Ureter (tissue), 1 donor: ENCODE measurements at regions not wholly inside any gene's neighbourhood (a gene's known extent, or its start where the extent isn't known, plus 50 kb on each side); places are given as distances from the start of the nearest gene placed in this dataset.

Source experiments
- DNase-seq: peaks from one replicate; pipeline ENCODE4 v3.0.0-alpha.2; 2020; ENCODE audit warnings: low spot score
- donor health status: DM: yes; HTN: yes; CAD: no.

GRCh38 chr11:104830508-104830907 is 67.8 kb downstream of the CASP12 start:
- DNase-seq, result no peak

- DNase-seq, result no peak
These were observed 68.2 kb downstream of the CASP12 start for GRCh38 chr11:104830080-104830479.

GRCh38 chr11:104826772-104827171 is 71.5 kb downstream of the CASP12 start:
- DNase-seq, result no peak

- DNase-seq, result no peak
These were observed 74.6 kb downstream of the CASP12 start for GRCh38 chr11:104823657-104824056.

- no peak for DNase-seq
These were observed 77.8 kb downstream of the CASP12 start for GRCh38 chr11:104820431-104820830.

- no peak for DNase-seq
These were observed 78.7 kb downstream of the CASP12 start for GRCh38 chr11:104819603-104820002.

GRCh38 chr11:104819107-104819506 is 79.2 kb downstream of the CASP12 start:
- no peak for DNase-seq

- DNase-seq, result no peak
These were observed 80.3 kb downstream of the CASP12 start for GRCh38 chr11:104817973-104818372.

GRCh38 chr11:104813532-104813931 is 84.7 kb downstream of the CASP12 start:
- DNase-seq, result no peak

GRCh38 chr11:104812103-104812788 is 86.0 kb downstream of the CASP12 start:
- DNase-seq, result no peak

- no peak for DNase-seq
These were observed 94.5 kb downstream of the CASP12 start for GRCh38 chr11:104803776-104804175.

GRCh38 chr11:104799251-104799650 is 99.0 kb downstream of the CASP12 start:
- DNase-seq, result no peak

- no peak for DNase-seq
These were observed 99.5 kb downstream of the CASP12 start for GRCh38 chr11:104798789-104799188.

GRCh38 chr11:104796301-104796700 is 102.0 kb downstream of the CASP12 start:
- DNase-seq, result no peak

- no peak for DNase-seq
These were observed 102.6 kb downstream of the CASP12 start for GRCh38 chr11:104795501-104796213.

GRCh38 chr11:104792861-104793260 is 105.4 kb downstream of the CASP12 start:
- DNase-seq, result no peak

GRCh38 chr11:104791896-104792295 is 106.4 kb downstream of the CASP12 start:
- no peak for DNase-seq

GRCh38 chr11:104784684-104785460 is 113.4 kb downstream of the CASP12 start:
- no peak for DNase-seq

- DNase-seq, result no peak
These were observed 115.0 kb downstream of the CASP12 start for GRCh38 chr11:104783241-104783640.

GRCh38 chr11:104782377-104782754 is 115.9 kb downstream of the CASP12 start:
- DNase-seq, result no peak

GRCh38 chr11:104781719-104782376 is 116.4 kb downstream of the CASP12 start:
- no peak for DNase-seq

- no peak for DNase-seq
These were observed 117.2 kb downstream of the CASP12 start for GRCh38 chr11:104781037-104781436.
